ENCODE measurements at regions not wholly inside any gene's neighbourhood (a gene's known extent, or its start where the extent isn't known, plus 50 kb on each side); places are given as distances from the start of the nearest gene placed in this dataset.

DNA sequence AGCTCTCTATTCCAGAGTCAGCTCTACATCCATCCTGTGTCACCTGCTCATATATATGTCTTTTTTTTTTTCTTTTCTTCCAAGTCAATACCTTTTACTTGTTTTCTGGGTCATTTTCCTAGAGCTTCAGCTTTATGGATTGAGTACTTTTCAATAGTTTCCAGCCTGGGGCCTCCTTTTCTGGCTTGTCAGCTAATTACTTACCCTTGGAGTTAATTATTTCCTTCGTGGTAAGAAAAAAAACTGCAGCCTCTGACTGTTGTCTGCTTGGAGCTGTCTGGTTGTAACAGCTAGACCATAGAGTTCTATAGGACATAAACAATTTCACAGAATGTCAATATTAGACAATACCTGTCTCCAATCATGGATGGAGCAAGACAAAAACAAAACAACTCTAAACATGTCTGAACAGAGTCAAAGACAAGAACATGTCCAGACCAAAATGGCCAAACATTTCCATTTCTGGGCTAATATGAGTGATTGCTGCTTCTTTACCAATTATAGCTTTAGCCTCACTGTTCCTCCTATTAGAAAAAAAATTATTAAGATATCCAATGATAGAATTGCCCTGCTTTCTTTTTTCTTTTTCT, 643.1 kb downstream of the SLC4A3 start:
- CTCF ChIA-PET, result interaction anchor here (1.1 kb wide), 1 partner anchor 8 kb away, joined by 3 read pairs; no protein-coding TSS in a partner anchor
- TF ChIP-seq, protein P1, sequence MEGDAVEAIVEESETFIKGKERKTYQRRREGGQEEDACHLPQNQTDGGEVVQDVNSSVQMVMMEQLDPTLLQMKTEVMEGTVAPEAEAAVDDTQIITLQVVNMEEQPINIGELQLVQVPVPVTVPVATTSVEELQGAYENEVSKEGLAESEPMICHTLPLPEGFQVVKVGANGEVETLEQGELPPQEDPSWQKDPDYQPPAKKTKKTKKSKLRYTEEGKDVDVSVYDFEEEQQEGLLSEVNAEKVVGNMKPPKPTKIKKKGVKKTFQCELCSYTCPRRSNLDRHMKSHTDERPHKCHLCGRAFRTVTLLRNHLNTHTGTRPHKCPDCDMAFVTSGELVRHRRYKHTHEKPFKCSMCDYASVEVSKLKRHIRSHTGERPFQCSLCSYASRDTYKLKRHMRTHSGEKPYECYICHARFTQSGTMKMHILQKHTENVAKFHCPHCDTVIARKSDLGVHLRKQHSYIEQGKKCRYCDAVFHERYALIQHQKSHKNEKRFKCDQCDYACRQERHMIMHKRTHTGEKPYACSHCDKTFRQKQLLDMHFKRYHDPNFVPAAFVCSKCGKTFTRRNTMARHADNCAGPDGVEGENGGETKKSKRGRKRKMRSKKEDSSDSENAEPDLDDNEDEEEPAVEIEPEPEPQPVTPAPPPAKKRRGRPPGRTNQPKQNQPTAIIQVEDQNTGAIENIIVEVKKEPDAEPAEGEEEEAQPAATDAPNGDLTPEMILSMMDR (IDR thresholded peaks at IDR 0.05; ENCODE audit: control extremely low read depth, extremely low read depth, low read depth, missing control alignments), result no peak
- POLR2A ChIA-PET, result interaction anchor here (0.6 kb wide), 1 partner anchor 247 kb away, joined by 4 read pairs; no protein-coding TSS in a partner anchor
- no peak for DNase-seq (ENCODE audit: extremely low spot score)

DNA sequence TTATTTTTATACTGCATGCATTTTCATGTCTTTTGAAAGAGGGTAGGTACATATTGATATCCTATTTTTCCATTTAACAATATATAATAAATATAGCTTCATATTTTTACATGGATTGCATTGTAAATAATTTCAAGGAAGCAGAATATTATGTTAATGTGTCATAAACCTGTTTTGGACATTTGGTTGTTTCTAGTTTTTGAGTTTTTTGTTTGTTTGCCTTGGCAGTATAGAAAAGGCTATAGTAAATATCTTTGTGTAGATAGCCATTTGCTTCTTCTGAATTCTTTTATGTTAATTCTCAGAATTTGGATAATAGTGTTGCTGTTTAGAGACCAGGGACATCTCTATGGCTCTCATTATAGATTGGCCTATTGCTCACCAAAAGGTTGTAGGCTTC, 645.2 kb downstream of the SLC4A3 start:
- TF ChIP-seq, protein P1 (IDR thresholded peaks at IDR 0.05; ENCODE audit: control extremely low read depth, extremely low read depth, low read depth, missing control alignments), result no peak
- POLR2A ChIA-PET, result no interaction called here
- CTCF ChIA-PET, result no interaction called here

DNA sequence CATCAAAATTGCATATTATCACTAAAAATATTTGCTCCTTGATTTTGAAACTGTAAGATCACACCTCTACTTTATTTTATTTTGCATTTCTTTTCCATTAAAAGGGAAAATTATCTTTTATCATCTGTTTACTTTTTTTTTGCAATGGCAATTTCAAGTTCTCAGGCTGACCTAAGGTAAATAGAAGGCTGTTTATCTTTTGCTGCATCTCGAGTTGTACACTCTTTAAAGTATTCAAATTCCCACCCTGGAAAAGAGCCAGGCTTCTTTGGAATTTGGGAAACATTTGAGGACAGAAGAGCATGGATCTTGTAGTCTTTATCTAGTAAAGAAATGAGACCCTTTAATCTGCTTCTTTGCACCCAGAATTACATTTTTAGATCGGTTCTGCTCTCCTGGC, 645.7 kb downstream of the SLC4A3 start:
- DNase-seq (ENCODE audit: extremely low spot score), result no peak
- TF ChIP-seq, protein P1 (IDR thresholded peaks at IDR 0.05; ENCODE audit: control extremely low read depth, extremely low read depth, low read depth, missing control alignments), result no peak
- ChIA-PET CTCF (no interaction called here), POLR2A (no interaction called here)

More for the DNA sequence above, 645.2 kb downstream of the SLC4A3 start:
- no peak for DNase-seq (ENCODE audit: extremely low spot score)

DNA sequence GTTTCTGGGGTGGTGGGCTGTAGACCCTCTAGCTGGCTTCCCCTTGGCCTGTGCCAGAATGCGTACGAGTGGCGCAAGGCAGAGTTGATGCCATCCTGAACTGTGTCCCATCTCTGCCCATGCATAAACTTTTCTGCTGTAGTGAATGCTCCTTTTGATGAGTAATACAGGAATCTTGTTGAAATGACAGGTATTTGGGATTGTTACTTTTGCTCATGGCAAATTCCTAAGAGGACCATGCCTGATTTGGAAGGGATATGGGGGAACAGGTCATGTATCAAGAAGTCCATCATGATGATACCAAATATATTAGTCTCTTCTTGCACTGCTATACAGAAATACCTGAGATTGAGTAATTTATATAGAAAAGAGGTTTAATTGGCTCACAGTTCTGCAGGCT, 648.0 kb downstream of the SLC4A3 start:
- DNase-seq (ENCODE audit: extremely low spot score), result no peak
- ChIA-PET POLR2A (no interaction called here), CTCF (no interaction called here)
- TF ChIP-seq, protein P1 (IDR thresholded peaks at IDR 0.05; ENCODE audit: control extremely low read depth, extremely low read depth, low read depth, missing control alignments), result no peak

DNA sequence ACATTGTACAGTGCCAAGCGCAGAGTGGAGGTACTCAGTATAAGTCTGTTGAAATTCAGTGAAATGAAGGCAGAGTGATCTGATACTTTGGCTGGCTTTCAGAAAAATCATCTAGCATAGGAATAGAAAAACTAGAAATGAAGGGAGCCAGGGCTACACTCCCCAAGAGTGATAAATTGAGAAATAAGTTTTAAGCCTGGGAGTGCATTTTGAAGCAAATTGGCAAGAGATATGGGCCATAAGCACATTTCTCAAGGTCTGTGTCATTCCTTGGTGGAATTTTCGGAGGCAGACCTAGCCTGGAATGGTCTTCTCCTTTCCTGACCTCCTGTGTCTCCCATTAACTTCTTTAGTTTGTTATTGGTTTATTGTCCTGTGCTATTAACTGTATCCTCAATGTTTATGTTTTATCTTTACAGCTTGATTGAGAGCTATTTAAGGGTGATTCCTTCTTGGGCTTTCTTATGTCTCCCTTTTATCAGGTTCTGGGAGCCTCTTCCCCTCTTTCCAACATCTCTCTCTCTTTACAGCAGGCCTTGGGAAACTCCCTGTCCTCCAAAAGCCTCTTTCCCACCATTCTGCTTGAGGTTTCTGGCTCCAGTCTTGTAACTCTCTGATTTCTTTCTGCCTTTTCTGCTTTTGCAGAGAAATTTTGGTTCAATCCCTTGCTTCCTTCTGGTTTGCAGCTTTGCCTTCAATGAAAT, 649.5 kb downstream of the SLC4A3 start:
- TF ChIP-seq, protein P1 (IDR thresholded peaks at IDR 0.05; ENCODE audit: control extremely low read depth, extremely low read depth, low read depth, missing control alignments), result no peak
- DNase-seq (ENCODE audit: extremely low spot score), result no peak
- ChIA-PET POLR2A (no interaction called here), CTCF (no interaction called here)

DNA sequence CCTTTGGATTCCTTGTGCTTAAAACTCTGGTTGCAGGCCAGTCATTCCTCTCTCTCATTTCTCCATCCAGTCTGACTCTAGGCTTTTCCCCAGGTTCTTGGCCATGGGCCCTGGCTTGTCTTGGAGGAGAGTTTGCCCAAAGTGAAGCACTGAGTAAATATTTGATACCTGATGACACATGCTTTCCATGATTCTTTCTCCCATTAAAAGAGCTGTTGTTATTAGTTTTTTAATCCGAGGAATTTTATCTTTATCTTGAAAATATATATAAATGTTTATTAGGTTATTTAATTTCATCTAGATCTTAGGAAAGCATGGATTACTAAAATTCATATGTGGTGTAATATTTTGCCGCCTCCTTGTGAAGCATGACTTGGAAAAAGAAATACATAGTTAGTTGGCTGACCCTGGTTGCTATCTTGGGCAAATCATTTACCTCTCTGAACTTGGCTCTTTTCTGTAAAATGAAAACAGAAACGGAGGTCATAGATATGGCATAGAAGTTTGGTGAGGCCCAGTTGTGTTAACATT, 650.1 kb downstream of the SLC4A3 start:
- DNase-seq (ENCODE audit: extremely low spot score), result no peak
- CTCF ChIA-PET, result no interaction called here
- POLR2A ChIA-PET, result no interaction called here
- TF ChIP-seq, protein P1 (IDR thresholded peaks at IDR 0.05; ENCODE audit: control extremely low read depth, extremely low read depth, low read depth, missing control alignments), result no peak

All from GM10248 (cell line).